ENCODE measurements at regions not wholly inside any gene's neighbourhood (a gene's known extent, or its start where the extent isn't known, plus 50 kb on each side); places are given as distances from the start of the nearest gene placed in this dataset.
A peak's percentile ranks its signal among the peaks of the same experiment; 100 is the strongest.

DNA sequence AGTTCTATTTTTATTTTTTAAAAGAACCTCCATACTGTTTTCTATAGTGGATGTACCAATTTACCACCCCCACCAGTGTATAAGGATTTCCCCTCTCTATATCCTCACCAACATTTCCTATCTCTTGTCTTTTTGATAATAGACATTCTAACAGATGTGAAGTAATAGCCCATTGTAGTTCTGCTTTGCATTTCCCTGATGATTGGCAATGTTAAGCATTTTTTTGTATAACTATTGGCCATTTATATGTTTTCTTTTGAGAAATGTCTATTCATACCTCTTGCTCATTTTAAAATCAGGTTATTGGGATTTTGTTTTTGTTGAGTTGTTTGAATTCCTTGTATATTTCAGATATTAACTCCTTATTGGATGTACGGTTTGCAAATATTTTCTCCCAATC, 251.1 kb upstream of the HTR2C start:
- H3K4me3 Mint-ChIP-seq (ENCODE audit: unreplicated experiment): no peak overlapping the region

DNA sequence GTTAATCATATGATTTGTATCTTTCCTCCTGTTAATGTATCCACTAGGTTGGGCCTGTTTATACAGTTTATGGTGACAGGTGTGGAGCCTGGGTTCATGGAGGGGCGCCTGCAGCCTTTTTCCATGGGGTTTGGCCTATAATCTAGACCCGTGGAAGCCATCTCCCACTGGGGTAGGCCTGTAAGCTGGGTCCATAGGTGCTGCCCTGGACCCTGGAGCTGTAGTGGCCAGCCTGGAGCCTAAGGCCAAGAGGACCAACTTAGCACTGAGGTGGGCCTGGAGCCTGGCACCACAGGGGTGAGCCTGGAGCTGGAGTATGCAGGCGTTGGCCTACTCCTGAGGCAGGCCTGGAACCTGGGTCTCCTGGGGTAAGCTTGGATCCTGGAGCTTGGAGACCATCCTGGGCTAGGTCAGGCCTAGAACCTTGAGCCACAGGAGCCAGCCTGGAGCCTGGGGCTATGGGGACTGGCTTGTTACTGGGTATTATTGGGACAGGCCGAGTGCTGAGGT, 249.4 kb upstream of the HTR2C start:
- H3K4me1 Mint-ChIP-seq (ENCODE audit: low read depth, unreplicated experiment): no peaks in the 10 kb centered on the region
- H3K27ac Mint-ChIP-seq (ENCODE audit: unreplicated experiment): no peak overlapping the region
- H3K9me3 Mint-ChIP-seq (ENCODE audit: unreplicated experiment): no peaks in the 10 kb centered on the region
- no peaks in the 10 kb centered on the region for H3K36me3 Mint-ChIP-seq (ENCODE audit: unreplicated experiment)
- no peak overlapping the region for H3K4me3 Mint-ChIP-seq (ENCODE audit: unreplicated experiment)
- TF ChIP-seq, protein P1, sequence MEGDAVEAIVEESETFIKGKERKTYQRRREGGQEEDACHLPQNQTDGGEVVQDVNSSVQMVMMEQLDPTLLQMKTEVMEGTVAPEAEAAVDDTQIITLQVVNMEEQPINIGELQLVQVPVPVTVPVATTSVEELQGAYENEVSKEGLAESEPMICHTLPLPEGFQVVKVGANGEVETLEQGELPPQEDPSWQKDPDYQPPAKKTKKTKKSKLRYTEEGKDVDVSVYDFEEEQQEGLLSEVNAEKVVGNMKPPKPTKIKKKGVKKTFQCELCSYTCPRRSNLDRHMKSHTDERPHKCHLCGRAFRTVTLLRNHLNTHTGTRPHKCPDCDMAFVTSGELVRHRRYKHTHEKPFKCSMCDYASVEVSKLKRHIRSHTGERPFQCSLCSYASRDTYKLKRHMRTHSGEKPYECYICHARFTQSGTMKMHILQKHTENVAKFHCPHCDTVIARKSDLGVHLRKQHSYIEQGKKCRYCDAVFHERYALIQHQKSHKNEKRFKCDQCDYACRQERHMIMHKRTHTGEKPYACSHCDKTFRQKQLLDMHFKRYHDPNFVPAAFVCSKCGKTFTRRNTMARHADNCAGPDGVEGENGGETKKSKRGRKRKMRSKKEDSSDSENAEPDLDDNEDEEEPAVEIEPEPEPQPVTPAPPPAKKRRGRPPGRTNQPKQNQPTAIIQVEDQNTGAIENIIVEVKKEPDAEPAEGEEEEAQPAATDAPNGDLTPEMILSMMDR (IDR thresholded peaks at IDR 0.05; ENCODE audit: partially characterized antibody, unreplicated experiment): no peak
- DNase-seq: no peak
- H3K27me3 Mint-ChIP-seq (ENCODE audit: unreplicated experiment): no peaks in the 10 kb centered on the region

More for the DNA sequence above, 251.1 kb upstream of the HTR2C start:
- H3K27me3 Mint-ChIP-seq (ENCODE audit: unreplicated experiment): no peaks in the 10 kb centered on the region
- TF ChIP-seq, protein P1 (IDR thresholded peaks at IDR 0.05; ENCODE audit: partially characterized antibody, unreplicated experiment): no peak
- H3K27ac Mint-ChIP-seq (ENCODE audit: unreplicated experiment): no peak overlapping the region
- no peaks in the 10 kb centered on the region for H3K36me3 Mint-ChIP-seq (ENCODE audit: unreplicated experiment)
- DNase-seq: no peak
- no peaks in the 10 kb centered on the region for H3K9me3 Mint-ChIP-seq (ENCODE audit: unreplicated experiment)
- no peaks in the 10 kb centered on the region for H3K4me1 Mint-ChIP-seq (ENCODE audit: low read depth, unreplicated experiment)

DNA sequence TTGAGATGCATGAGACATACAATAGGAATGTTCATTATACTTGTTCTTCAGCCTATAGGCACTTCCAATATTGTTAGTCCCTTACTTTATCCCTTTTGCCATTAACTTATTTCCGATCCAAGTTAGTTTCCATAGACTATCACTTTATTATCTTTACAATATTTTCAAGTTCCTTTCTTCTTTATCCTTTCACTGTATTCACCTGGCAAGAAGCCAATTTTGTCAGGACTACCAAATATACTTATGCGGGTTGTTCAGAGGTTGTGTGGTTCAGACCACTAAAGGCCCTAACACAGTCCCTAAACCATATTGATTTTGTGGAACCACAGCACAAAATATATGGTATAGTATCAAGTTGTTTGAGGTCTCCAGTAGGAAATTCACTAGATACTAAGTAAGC, 245.0 kb upstream of the HTR2C start:
- no peaks in the 10 kb centered on the region for H3K9me3 Mint-ChIP-seq (ENCODE audit: unreplicated experiment)
- no peaks in the 10 kb centered on the region for H3K4me1 Mint-ChIP-seq (ENCODE audit: low read depth, unreplicated experiment)
- no peak overlapping the region for H3K27ac Mint-ChIP-seq (ENCODE audit: unreplicated experiment)
- TF ChIP-seq, protein P1 (IDR thresholded peaks at IDR 0.05; ENCODE audit: partially characterized antibody, unreplicated experiment): no peak
- no peak for DNase-seq
- H3K4me3 Mint-ChIP-seq (ENCODE audit: unreplicated experiment): no peak overlapping the region
- no peaks in the 10 kb centered on the region for H3K36me3 Mint-ChIP-seq (ENCODE audit: unreplicated experiment)
- H3K27me3 Mint-ChIP-seq (ENCODE audit: unreplicated experiment): no peaks in the 10 kb centered on the region

DNA sequence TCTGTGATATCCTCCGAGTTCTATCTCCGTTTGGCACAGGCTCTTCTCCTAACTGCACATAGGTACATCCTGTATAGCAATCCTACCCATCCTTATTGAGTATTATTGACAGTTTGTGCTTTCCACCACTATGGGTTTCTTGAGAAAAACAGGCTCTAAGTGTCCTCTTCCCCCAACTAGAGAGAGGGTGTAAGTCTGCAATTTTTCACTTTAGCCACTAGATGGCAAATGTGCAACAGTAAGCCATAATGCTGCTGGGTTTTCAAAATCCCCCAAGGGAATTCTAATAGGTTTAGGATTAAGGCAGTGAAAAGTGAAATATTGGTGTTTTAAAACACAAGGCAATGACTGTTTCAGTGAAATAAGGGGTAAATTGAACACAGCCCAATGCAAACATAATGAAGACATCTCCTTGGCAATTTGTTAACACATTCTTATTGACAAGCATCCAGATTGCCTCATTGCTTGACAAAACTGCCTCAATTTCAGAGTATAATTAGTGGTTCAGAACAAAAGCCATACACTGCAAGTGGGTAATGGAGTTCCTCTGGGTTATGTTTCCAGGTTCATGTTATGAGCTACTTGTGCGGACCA, 239.0 kb upstream of the HTR2C start:
- H3K4me3 Mint-ChIP-seq (ENCODE audit: unreplicated experiment): no peak overlapping the region
- H3K4me1 Mint-ChIP-seq (ENCODE audit: low read depth, unreplicated experiment): no peaks in the 10 kb centered on the region
- no peaks in the 10 kb centered on the region for H3K27me3 Mint-ChIP-seq (ENCODE audit: unreplicated experiment)
- H3K27ac Mint-ChIP-seq (ENCODE audit: unreplicated experiment): no peak overlapping the region
- H3K36me3 Mint-ChIP-seq (ENCODE audit: unreplicated experiment): no peaks in the 10 kb centered on the region
- TF ChIP-seq, protein P1 (IDR thresholded peaks at IDR 0.05; ENCODE audit: partially characterized antibody, unreplicated experiment): peak; percentile 74
- H3K9me3 Mint-ChIP-seq (ENCODE audit: unreplicated experiment): no peaks in the 10 kb centered on the region
- DNase-seq: no peak

DNA sequence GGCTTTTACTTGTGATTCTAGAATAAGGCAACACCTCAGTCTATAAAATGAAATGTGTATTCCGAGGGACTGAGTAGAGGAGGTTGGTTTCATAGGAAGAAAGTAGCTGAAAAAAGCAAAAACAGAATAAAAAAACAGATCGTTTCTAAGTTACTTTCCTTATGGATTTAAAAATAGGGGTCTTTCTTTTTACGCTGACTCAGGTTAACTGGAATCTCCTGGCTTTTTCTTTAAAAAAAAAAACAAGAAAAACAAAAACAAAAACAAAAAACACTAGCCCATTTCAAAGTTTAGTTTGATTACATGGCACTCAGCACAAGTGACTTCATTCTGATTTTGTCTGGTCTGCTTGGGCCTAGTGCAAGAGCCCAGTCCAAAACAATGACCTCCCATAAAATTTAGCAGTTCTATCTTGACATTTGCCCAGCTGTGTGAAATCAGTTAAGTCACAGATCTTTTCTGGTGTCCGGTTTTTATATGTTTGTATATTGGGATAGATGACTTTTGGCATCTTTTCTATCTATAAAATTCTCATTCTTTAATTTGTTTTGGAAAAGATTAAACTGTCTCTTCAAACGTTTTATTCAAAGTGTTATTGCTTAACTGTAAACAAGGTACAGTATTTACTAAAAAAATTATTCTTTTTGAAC, 222.7 kb upstream of the HTR2C start:
- no peaks in the 10 kb centered on the region for H3K4me1 Mint-ChIP-seq (ENCODE audit: low read depth, unreplicated experiment)
- TF ChIP-seq, protein P1 (IDR thresholded peaks at IDR 0.05; ENCODE audit: partially characterized antibody, unreplicated experiment): no peak
- no peaks in the 10 kb centered on the region for H3K36me3 Mint-ChIP-seq (ENCODE audit: unreplicated experiment)
- H3K27ac Mint-ChIP-seq (ENCODE audit: unreplicated experiment): no peak overlapping the region
- no peak overlapping the region for H3K4me3 Mint-ChIP-seq (ENCODE audit: unreplicated experiment)
- no peak for DNase-seq
- H3K27me3 Mint-ChIP-seq (ENCODE audit: unreplicated experiment): no peaks in the 10 kb centered on the region
- no peaks in the 10 kb centered on the region for H3K9me3 Mint-ChIP-seq (ENCODE audit: unreplicated experiment)

All from glutamatergic neuron (in vitro differentiated cells).